PC-9 (cell line): ENCODE measurements at regions not wholly inside any gene's neighbourhood (a gene's known extent, or its start where the extent isn't known, plus 50 kb on each side); places are given as distances from the start of the nearest gene placed in this dataset.

Source experiments
- CTCF ChIP-seq: fragments of 200-600 bp; sonication (generic); conservative IDR thresholded peaks from 2 replicates; pipeline ENCODE4 v1.6.1; 2017; ENCODE audit warnings: mixed run types, antibody characterized with exemption, mild to moderate bottlenecking, moderate library complexity
- EZH2 ChIP-seq: fragments of 200-600 bp; sonication (generic); IDR thresholded peaks from 2 replicates; pipeline ENCODE4 v1.8.0; 2017; ENCODE audit warnings: antibody characterized with exemption, low read depth

GRCh38 chr5:98463222-98463621 lies 310.2 kb upstream of the RGMB start:
- TF ChIP-seq CTCF (no peak), EZH2 (no peak)
